ENCODE measurements at regions not wholly inside any gene's neighbourhood (a gene's known extent, or its start where the extent isn't known, plus 50 kb on each side); places are given as distances from the start of the nearest gene placed in this dataset.

GRCh38 chr16:64060631-64061030 is 1061.2 kb downstream of the CDH11 start:
- DNase-seq, result no peak
- intact Hi-C loops (cut with DNase I; ENCODE audit: low total_unique reads), result no loop called here
- Histone ChIP-seq H3K9me3 (no peaks in the 10 kb centered on the region), H3K27ac (no peak overlapping the region), H3K4me3 (no peak overlapping the region), H3K27me3 (no peaks in the 10 kb centered on the region), H3K36me3 (ENCODE audit: low read depth, missing control alignments) (no peaks in the 10 kb centered on the region), H3K4me1 (no peaks in the 10 kb centered on the region)
- WGBS, 2 donors, result 97 to 99% methylated on average over 3 of the region's 3 CpGs
- TF ChIP-seq POLR2A (IDR thresholded peaks at IDR 0.05) (no peak), CTCF (IDR thresholded peaks at IDR 0.05) (no peak)

- no peaks in the 10 kb centered on the region for H3K27me3 ChIP-seq
- intact Hi-C loops (cut with DNase I; ENCODE audit: low total_unique reads), result no loop called here
- no peak overlapping the region for H3K4me3 ChIP-seq
- no peaks in the 10 kb centered on the region for H3K4me1 ChIP-seq
- no peak overlapping the region for H3K27ac ChIP-seq
- no peaks in the 10 kb centered on the region for H3K36me3 ChIP-seq (ENCODE audit: low read depth, missing control alignments)
- TF ChIP-seq POLR2A (IDR thresholded peaks at IDR 0.05), result no peak
- no peak for TF ChIP-seq CTCF (IDR thresholded peaks at IDR 0.05)
- WGBS, 2 donors, result 86 to 95% methylated on average over 3 of the region's 3 CpGs
- DNase-seq, result no peak
- no peaks in the 10 kb centered on the region for H3K9me3 ChIP-seq
Observed at GRCh38 chr16:64058685-64059084, 1063.2 kb downstream of the CDH11 start.

GRCh38 chr16:64051824-64052223 is 1070.0 kb downstream of the CDH11 start:
- no peaks in the 10 kb centered on the region for H3K27me3 ChIP-seq
- no peaks in the 10 kb centered on the region for H3K9me3 ChIP-seq
- no peak overlapping the region for H3K4me3 ChIP-seq
- no peaks in the 10 kb centered on the region for H3K4me1 ChIP-seq
- H3K27ac ChIP-seq, result no peak overlapping the region
- no peaks in the 10 kb centered on the region for H3K36me3 ChIP-seq (ENCODE audit: low read depth, missing control alignments)
- no peak for DNase-seq
- intact Hi-C loops (cut with DNase I; ENCODE audit: low total_unique reads), result no loop called here
- TF ChIP-seq CTCF (IDR thresholded peaks at IDR 0.05), result peak in 1 of 3 experiments; percentile 20
- no peak for TF ChIP-seq POLR2A (IDR thresholded peaks at IDR 0.05)

- Histone ChIP-seq H3K4me3 (no peak overlapping the region), H3K4me1 (no peaks in the 10 kb centered on the region), H3K9me3 (no peaks in the 10 kb centered on the region), H3K36me3 (ENCODE audit: low read depth, missing control alignments) (no peaks in the 10 kb centered on the region), H3K27me3 (no peaks in the 10 kb centered on the region), H3K27ac (no peak overlapping the region)
- 92 to 93% methylated on average over 1 of the region's 1 CpG for WGBS, 2 donors
- no peak for DNase-seq
- TF ChIP-seq CTCF (IDR thresholded peaks at IDR 0.05), result no peak
- no peak for TF ChIP-seq POLR2A (IDR thresholded peaks at IDR 0.05)
- intact Hi-C loops (cut with DNase I; ENCODE audit: low total_unique reads), result no loop called here
Observed at GRCh38 chr16:64047878-64048277, 1074.0 kb downstream of the CDH11 start.

GRCh38 chr16:64047207-64047606 is 1074.7 kb downstream of the CDH11 start:
- H3K36me3 ChIP-seq (ENCODE audit: low read depth, missing control alignments), result no peaks in the 10 kb centered on the region
- intact Hi-C loops (cut with DNase I; ENCODE audit: low total_unique reads), result no loop called here
- TF ChIP-seq POLR2A (IDR thresholded peaks at IDR 0.05) (no peak), CTCF (IDR thresholded peaks at IDR 0.05) (no peak)
- H3K27me3 ChIP-seq, result no peaks in the 10 kb centered on the region
- no peaks in the 10 kb centered on the region for H3K4me1 ChIP-seq
- no peak overlapping the region for H3K4me3 ChIP-seq
- H3K9me3 ChIP-seq, result no peaks in the 10 kb centered on the region
- H3K27ac ChIP-seq, result no peak overlapping the region
- 93 to 94% methylated on average over 1 of the region's 1 CpG for WGBS, 2 donors
- no peak for DNase-seq

All from testis (tissue), 2 donors.